ENCODE measurements at regions not wholly inside any gene's neighbourhood (a gene's known extent, or its start where the extent isn't known, plus 50 kb on each side); places are given as distances from the start of the nearest gene placed in this dataset.

DNA sequence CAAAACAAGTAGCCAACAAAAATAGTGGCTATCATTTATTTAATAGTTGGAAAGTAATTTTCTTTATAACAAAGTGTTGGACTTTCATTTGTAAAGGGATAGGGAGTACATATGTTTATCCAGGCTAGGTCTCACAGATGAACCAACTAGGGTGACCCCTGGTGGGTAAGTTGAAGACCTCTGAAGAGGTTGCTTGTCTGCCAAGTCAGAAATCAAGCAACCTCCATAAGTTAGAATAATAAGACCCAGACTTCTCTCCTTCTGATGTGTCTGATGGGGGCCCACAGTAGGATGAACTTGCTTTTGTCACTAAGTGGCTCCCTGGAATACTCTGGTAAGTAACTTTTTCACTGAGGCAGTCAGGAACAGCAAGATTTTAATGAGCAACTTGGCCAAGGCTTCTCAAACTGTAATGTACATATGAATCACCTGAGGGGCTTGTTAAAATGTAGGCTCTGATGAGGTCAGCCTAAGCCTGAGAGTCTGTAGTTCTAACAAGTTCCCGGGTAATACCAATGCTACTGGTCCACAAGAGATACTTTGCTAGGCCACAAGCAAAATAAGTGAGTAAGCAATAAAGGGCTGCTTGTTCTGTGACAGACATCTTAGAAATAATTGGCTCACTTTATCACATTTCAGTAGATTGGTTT is 319.6 kb downstream of the PIK3C3 start:
- POLR2A ChIA-PET, result no interaction called here

More for the DNA sequence above, 319.6 kb downstream of the PIK3C3 start:
- intact Hi-C loops (cut with micrococcal nuclease), result no loop called here
- Histone ChIP-seq H3K79me2 (ENCODE audit: control insufficient read depth, insufficient read depth, low read length) (no peaks in the 10 kb centered on the region), H4K20me1 (replicated peaks; ENCODE audit: control insufficient read depth, extremely low read depth, insufficient read depth, low read length) (no peaks in the 10 kb centered on the region), H2AFZ (ENCODE audit: low read depth, low read length) (no peak overlapping the region), H3K9me3 (replicated peaks; ENCODE audit: control insufficient read depth, insufficient read depth, low read length) (no peaks in the 10 kb centered on the region), H3K4me2 (ENCODE audit: insufficient read depth, low read length) (no peak overlapping the region), H3K9me1 (replicated peaks; ENCODE audit: control insufficient read depth, extremely low read depth, insufficient read depth, low read length) (no peaks in the 10 kb centered on the region), H3K27ac (ENCODE audit: insufficient read depth, low read depth, low read length) (no peak overlapping the region), H3K4me3 (replicated peaks in 1 of 3; ENCODE audit: insufficient read depth in 1 of 3, low read depth in 1 of 3, low read length in 3 of 3) (no peak overlapping the region), H3K9ac (replicated peaks; ENCODE audit: extremely low read depth, insufficient read depth, low read length) (no peak overlapping the region), H3K4me1 (ENCODE audit: control insufficient read depth, extremely low read depth, insufficient read depth, low read length) (no peaks in the 10 kb centered on the region), H3K36me3 (ENCODE audit: control insufficient read depth in 2 of 2, extremely low read depth in 1 of 2, insufficient read depth in 2 of 2, low read length in 2 of 2) (no peaks in the 10 kb centered on the region), H3K27me3 (ENCODE audit: control insufficient read depth in 2 of 2, insufficient read depth in 2 of 2, low read length in 2 of 2) (no peaks in the 10 kb centered on the region)
- no TSS peak for BruUV-seq (replicated peaks)
- CTCF ChIA-PET, result interaction anchor here (1.2 kb wide), 1 partner anchor 160 kb away, joined by 5 read pairs; no protein-coding TSS in a partner anchor
- TF ChIP-seq POLR2AphosphoS5 (IDR thresholded peaks at IDR 0.05; ENCODE audit: insufficient read depth, low read depth, low read length) (no peak), FOS (IDR thresholded peaks at IDR 0.05; ENCODE audit: borderline replicate concordance, insufficient read depth, low read length) (no peak), EZH2 (IDR thresholded peaks at IDR 0.05; ENCODE audit: borderline replicate concordance, low read depth, low read length, severe bottlenecking) (no peak), GATA2 (IDR thresholded peaks at IDR 0.05; ENCODE audit: insufficient read depth, insufficient read length, low read depth, low read length) (no peak), MYC (IDR thresholded peaks at IDR 0.05; ENCODE audit: low read depth, low read length) (no peak), POLR2A (IDR thresholded peaks at IDR 0.05; ENCODE audit: low read depth, low read length) (no peak), JUN (IDR thresholded peaks at IDR 0.05; ENCODE audit: borderline replicate concordance, insufficient read depth, insufficient read length, low read depth) (no peak)
- TF ChIP-seq, protein P1, sequence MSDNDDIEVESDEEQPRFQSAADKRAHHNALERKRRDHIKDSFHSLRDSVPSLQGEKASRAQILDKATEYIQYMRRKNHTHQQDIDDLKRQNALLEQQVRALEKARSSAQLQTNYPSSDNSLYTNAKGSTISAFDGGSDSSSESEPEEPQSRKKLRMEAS (IDR thresholded peaks at IDR 0.05; ENCODE audit: insufficient read depth, insufficient read length), result no peak
- TF ChIP-seq, protein P2, sequence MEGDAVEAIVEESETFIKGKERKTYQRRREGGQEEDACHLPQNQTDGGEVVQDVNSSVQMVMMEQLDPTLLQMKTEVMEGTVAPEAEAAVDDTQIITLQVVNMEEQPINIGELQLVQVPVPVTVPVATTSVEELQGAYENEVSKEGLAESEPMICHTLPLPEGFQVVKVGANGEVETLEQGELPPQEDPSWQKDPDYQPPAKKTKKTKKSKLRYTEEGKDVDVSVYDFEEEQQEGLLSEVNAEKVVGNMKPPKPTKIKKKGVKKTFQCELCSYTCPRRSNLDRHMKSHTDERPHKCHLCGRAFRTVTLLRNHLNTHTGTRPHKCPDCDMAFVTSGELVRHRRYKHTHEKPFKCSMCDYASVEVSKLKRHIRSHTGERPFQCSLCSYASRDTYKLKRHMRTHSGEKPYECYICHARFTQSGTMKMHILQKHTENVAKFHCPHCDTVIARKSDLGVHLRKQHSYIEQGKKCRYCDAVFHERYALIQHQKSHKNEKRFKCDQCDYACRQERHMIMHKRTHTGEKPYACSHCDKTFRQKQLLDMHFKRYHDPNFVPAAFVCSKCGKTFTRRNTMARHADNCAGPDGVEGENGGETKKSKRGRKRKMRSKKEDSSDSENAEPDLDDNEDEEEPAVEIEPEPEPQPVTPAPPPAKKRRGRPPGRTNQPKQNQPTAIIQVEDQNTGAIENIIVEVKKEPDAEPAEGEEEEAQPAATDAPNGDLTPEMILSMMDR (IDR thresholded peaks at IDR 0.05; ENCODE audit: extremely low read depth in 1 of 2, insufficient read depth in 1 of 2, low read depth in 1 of 2, low read length in 2 of 2), result no peak
- FAIRE-seq (no peak), DNase-seq (ENCODE audit: low read depth, low spot score) (no peak)
- dilution Hi-C loops (cut with MboI; ENCODE audit: extremely low pct_ligation_motif_present, low sequenced_read_pairs), result no loop called here

All from endothelial cell of umbilical vein (primary cell).